Hepatocyte (in vitro differentiated cells): ENCODE measurements at regions not wholly inside any gene's neighbourhood (a gene's known extent, or its start where the extent isn't known, plus 50 kb on each side); places are given as distances from the start of the nearest gene placed in this dataset.

Experiments
- DNase-seq: peaks from one replicate; pipeline ENCODE4 v3.0.0-alpha.2; 2016; ENCODE audit warnings: low spot score
- H2AFZ ChIP-seq: fragments of 200-600 bp; sonication (generic); 2 replicates; pipeline ENCODE4 v1.6.0; 2016; ENCODE audit warnings: antibody characterized with exemption, mild to moderate bottlenecking
- H3K27ac ChIP-seq: fragments of 200-600 bp; sonication (generic); 2 replicates; pipeline ENCODE4 v1.5.1; 2016; ENCODE audit warnings: mild to moderate bottlenecking
- H3K27me3 ChIP-seq: fragments of 200-600 bp; sonication (generic); 2 replicates; pipeline ENCODE4 v1.6.1; 2016
- H3K36me3 ChIP-seq: fragments of 200-600 bp; sonication (generic); replicated peaks from 2 replicates; pipeline ENCODE4 v1.5.1; 2016; ENCODE audit warnings: low read depth; ENCODE audit not compliant: insufficient read depth
- H3K4me1 ChIP-seq: fragments of 200-600 bp; sonication (generic); 2 replicates; pipeline ENCODE4 v1.5.1; 2016; ENCODE audit warnings: mild to moderate bottlenecking, moderate library complexity; ENCODE audit not compliant: insufficient read depth
- H3K4me2 ChIP-seq: fragments of 200-600 bp; sonication (generic); 2 replicates; pipeline ENCODE4 v1.6.0; 2016
- H3K4me3 ChIP-seq: fragments of 200-600 bp; sonication (generic); 2 replicates; pipeline ENCODE4 v1.5.1; 2016; ENCODE audit warnings: mild to moderate bottlenecking
- H3K79me2 ChIP-seq: fragments of 200-600 bp; sonication (generic); 2 replicates; pipeline ENCODE4 v1.6.0; 2017; ENCODE audit warnings: mild to moderate bottlenecking
- H3K9me2 ChIP-seq: fragments of 200-600 bp; sonication (generic); replicated peaks from 2 replicates; pipeline ENCODE4 v1.6.0; 2017; ENCODE audit warnings: mild to moderate bottlenecking; ENCODE audit not compliant: insufficient read depth
- H3K9me3 ChIP-seq: fragments of 200-600 bp; sonication (generic); 2 replicates; pipeline ENCODE4 v1.5.1; 2016; ENCODE audit warnings: low read depth, mild to moderate bottlenecking
- H4K20me1 ChIP-seq: fragments of 200-600 bp; sonication (generic); 2 replicates; pipeline ENCODE4 v1.6.0; 2016; ENCODE audit warnings: mild to moderate bottlenecking; ENCODE audit not compliant: insufficient read depth, poor library complexity, severe bottlenecking
- CTCF ChIP-seq: fragments of 200-600 bp; sonication (generic); IDR thresholded peaks from 2 replicates; pipeline ENCODE4 v1.5.1; 2016; ENCODE audit warnings: antibody characterized with exemption, mild to moderate bottlenecking; ENCODE audit not compliant: poor library complexity
- EZH2 ChIP-seq: fragments of 200-600 bp; sonication (generic); IDR thresholded peaks from 2 replicates; pipeline ENCODE4 v1.6.1; 2016; ENCODE audit warnings: antibody characterized with exemption, mild to moderate bottlenecking, borderline replicate concordance
- EZH2phosphoT487 ChIP-seq: fragments of 200-600 bp; sonication (generic); IDR thresholded peaks from one replicate; pipeline ENCODE4 v1.6.1; 2018; ENCODE audit warnings: antibody characterized with exemption, mild to moderate bottlenecking, low read depth, moderate library complexity; ENCODE audit not compliant: unreplicated experiment, severe bottlenecking
- WGBS: methylation state at CpG from one replicate; pipeline ENCODE4 v1.1.6; 2016; ENCODE audit warnings: low lambda C conversion rate; ENCODE audit errors: missing lambda C conversion rate; 5-methylcytosine and 5-hydroxymethylcytosine counted together

- no peaks in the 10 kb centered on the region for H3K9me2 ChIP-seq
- H2AFZ ChIP-seq: no peak overlapping the region
- no peak for DNase-seq
- H3K4me2 ChIP-seq: no peak overlapping the region
- TF ChIP-seq CTCF: no peak
- TF ChIP-seq EZH2phosphoT487: no peak
- no peak for TF ChIP-seq EZH2
- H3K79me2 ChIP-seq: no peaks in the 10 kb centered on the region
- no peaks in the 10 kb centered on the region for H3K36me3 ChIP-seq
- 95% methylated on average over 23 of the region's 24 CpGs for WGBS
- no peak overlapping the region for H3K4me3 ChIP-seq
- H3K4me1 ChIP-seq: no peaks in the 10 kb centered on the region
- H4K20me1 ChIP-seq: no peaks in the 10 kb centered on the region
- no peak overlapping the region for H3K27ac ChIP-seq
- no peaks in the 10 kb centered on the region for H3K9me3 ChIP-seq
- no peaks in the 10 kb centered on the region for H3K27me3 ChIP-seq
These were observed 184.4 kb upstream of the TOX3 start for GRCh38 chr16:52731219-52731875.

GRCh38 chr16:52729731-52730130 is 182.8 kb upstream of the TOX3 start:
- no peak overlapping the region for H3K27ac ChIP-seq
- H4K20me1 ChIP-seq: no peaks in the 10 kb centered on the region
- no peak for DNase-seq
- no peaks in the 10 kb centered on the region for H3K4me1 ChIP-seq
- H3K79me2 ChIP-seq: no peaks in the 10 kb centered on the region
- no peaks in the 10 kb centered on the region for H3K36me3 ChIP-seq
- 86% methylated on average over 7 of the region's 7 CpGs for WGBS
- TF ChIP-seq EZH2: no peak
- no peaks in the 10 kb centered on the region for H3K27me3 ChIP-seq
- no peak overlapping the region for H3K4me3 ChIP-seq
- no peak overlapping the region for H3K4me2 ChIP-seq
- no peaks in the 10 kb centered on the region for H3K9me3 ChIP-seq
- H3K9me2 ChIP-seq: no peaks in the 10 kb centered on the region
- H2AFZ ChIP-seq: no peak overlapping the region

GRCh38 chr16:52727849-52728248 is 180.9 kb upstream of the TOX3 start:
- TF ChIP-seq CTCF: no peak
- TF ChIP-seq EZH2phosphoT487: no peak
- no peak for TF ChIP-seq EZH2
- no peaks in the 10 kb centered on the region for H3K79me2 ChIP-seq
- H4K20me1 ChIP-seq: no peaks in the 10 kb centered on the region
- no peaks in the 10 kb centered on the region for H3K27me3 ChIP-seq
- H3K36me3 ChIP-seq: no peaks in the 10 kb centered on the region
- H2AFZ ChIP-seq: no peak overlapping the region
- H3K4me1 ChIP-seq: no peaks in the 10 kb centered on the region
- no peak overlapping the region for H3K4me3 ChIP-seq
- no peak for DNase-seq
- peak overlapping the region; percentile 12 for H3K4me2 ChIP-seq
- H3K9me3 ChIP-seq: no peaks in the 10 kb centered on the region
- no peaks in the 10 kb centered on the region for H3K9me2 ChIP-seq
- no peak overlapping the region for H3K27ac ChIP-seq
- 57% methylated on average over 4 of the region's 4 CpGs for WGBS

GRCh38 chr16:52727441-52727840 is 180.5 kb upstream of the TOX3 start:
- Histone ChIP-seq H3K9me3 (no peaks in the 10 kb centered on the region), H3K27ac (no peak overlapping the region), H4K20me1 (no peaks in the 10 kb centered on the region), H3K79me2 (no peaks in the 10 kb centered on the region), H3K4me1 (no peaks in the 10 kb centered on the region), H3K9me2 (no peaks in the 10 kb centered on the region), H3K4me3 (no peak overlapping the region), H3K27me3 (no peaks in the 10 kb centered on the region), H2AFZ (no peak overlapping the region), H3K4me2 (peak overlapping the region; percentile 12), H3K36me3 (no peaks in the 10 kb centered on the region)
- TF ChIP-seq EZH2phosphoT487: no peak
- TF ChIP-seq CTCF: no peak
- no peak for TF ChIP-seq EZH2
- 74% methylated on average over 2 of the region's 2 CpGs for WGBS
- DNase-seq: no peak
